ENCODE measurements at regions not wholly inside any gene's neighbourhood (a gene's known extent, or its start where the extent isn't known, plus 50 kb on each side); places are given as distances from the start of the nearest gene placed in this dataset.

DNA sequence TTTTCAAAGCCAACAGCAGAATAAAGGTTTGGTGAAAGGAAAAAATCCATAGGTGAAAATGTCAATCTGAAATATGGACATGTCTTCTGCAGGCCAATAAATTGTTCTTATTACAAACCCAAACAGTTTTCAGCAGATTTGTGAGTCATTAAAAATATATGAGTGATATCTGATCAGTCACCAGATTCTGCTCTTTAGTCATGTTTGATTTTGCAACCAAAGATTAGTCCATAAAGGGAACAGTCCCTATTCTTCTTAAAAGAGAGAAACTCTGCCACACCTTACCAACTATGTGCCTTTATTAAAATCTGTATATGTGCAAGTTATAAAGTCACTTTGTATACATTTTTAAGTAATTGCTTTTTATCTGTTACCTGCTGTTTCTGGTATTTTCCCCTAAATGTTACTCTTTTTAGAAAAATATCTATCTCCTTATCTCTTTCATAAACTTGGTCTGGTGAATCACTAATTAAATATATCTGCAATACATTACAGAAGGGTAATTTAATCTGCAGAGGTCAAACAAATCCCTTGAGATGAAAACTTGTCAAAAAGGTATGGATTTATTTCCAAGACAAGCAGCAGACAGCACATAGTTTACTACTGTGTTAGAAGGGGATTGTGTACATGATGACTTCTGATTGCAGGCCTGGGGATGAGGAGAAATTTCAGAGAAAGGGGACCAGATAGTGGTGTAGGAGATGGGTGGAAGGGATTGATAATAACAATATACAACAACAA is 322.9 kb upstream of the NWD2 start:
- Histone ChIP-seq H3K27ac (no peak overlapping the region), H3K4me3 (no peak overlapping the region), H3K36me3 (no peaks in the 10 kb centered on the region), H3K27me3 (no peaks in the 10 kb centered on the region), H3K4me1 (ENCODE audit: low read depth) (no peaks in the 10 kb centered on the region), H3K9me3 (ENCODE audit: low read depth) (no peaks in the 10 kb centered on the region)
- DNase-seq (ENCODE audit: low read depth in 1 of 2, low spot score in 1 of 2), result no peak
- TF ChIP-seq, protein P1, sequence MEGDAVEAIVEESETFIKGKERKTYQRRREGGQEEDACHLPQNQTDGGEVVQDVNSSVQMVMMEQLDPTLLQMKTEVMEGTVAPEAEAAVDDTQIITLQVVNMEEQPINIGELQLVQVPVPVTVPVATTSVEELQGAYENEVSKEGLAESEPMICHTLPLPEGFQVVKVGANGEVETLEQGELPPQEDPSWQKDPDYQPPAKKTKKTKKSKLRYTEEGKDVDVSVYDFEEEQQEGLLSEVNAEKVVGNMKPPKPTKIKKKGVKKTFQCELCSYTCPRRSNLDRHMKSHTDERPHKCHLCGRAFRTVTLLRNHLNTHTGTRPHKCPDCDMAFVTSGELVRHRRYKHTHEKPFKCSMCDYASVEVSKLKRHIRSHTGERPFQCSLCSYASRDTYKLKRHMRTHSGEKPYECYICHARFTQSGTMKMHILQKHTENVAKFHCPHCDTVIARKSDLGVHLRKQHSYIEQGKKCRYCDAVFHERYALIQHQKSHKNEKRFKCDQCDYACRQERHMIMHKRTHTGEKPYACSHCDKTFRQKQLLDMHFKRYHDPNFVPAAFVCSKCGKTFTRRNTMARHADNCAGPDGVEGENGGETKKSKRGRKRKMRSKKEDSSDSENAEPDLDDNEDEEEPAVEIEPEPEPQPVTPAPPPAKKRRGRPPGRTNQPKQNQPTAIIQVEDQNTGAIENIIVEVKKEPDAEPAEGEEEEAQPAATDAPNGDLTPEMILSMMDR (IDR thresholded peaks at IDR 0.05; ENCODE audit: low read depth, low read length), result no peak

DNA sequence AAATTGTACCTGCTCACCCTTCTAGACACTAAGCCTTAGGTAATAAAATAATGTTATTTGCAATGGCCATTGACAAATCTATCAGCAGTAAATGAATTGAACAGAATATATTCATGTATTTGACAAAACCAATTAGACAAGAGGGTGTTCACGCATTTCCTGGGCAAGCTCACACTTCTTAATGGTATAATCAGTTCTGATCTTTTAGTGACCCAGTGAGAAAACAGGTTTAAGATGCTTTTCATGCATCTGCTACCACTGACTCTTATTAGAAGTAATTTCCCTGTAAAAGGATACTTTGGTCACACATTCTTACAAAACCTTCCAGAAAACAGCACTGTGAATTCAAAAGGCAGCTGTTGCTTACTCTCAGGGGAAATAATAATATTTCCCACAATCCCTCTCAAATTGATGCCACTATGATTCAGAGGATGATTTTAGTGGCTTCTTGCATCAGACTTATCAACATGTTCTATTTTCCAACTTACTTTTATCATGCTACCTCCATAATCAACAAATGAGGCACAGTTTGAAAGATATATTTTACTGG is 313.9 kb upstream of the NWD2 start:
- peaks cover 14% of the 10 kb centered on the region for H3K4me1 ChIP-seq (ENCODE audit: low read depth)
- DNase-seq (ENCODE audit: low read depth in 1 of 2, low spot score in 1 of 2), result no peak
- H3K4me3 ChIP-seq, result no peak overlapping the region
- no peak overlapping the region for H3K27ac ChIP-seq
- TF ChIP-seq, protein P1 (IDR thresholded peaks at IDR 0.05; ENCODE audit: low read depth, low read length), result no peak
- no peaks in the 10 kb centered on the region for H3K27me3 ChIP-seq
- H3K36me3 ChIP-seq, result no peaks in the 10 kb centered on the region
- no peaks in the 10 kb centered on the region for H3K9me3 ChIP-seq (ENCODE audit: low read depth)

- TF ChIP-seq, protein P1 (IDR thresholded peaks at IDR 0.05; ENCODE audit: low read depth, low read length), result no peak
- Histone ChIP-seq H3K9me3 (ENCODE audit: low read depth) (no peaks in the 10 kb centered on the region), H3K4me3 (no peak overlapping the region), H3K4me1 (ENCODE audit: low read depth) (no peaks in the 10 kb centered on the region), H3K36me3 (no peaks in the 10 kb centered on the region), H3K27ac (no peak overlapping the region), H3K27me3 (no peaks in the 10 kb centered on the region)
- no peak for DNase-seq (ENCODE audit: low read depth in 1 of 2, low spot score in 1 of 2)
These were observed 300.3 kb upstream of the NWD2 start for GRCh38 chr4:36944232-36944631.

DNA sequence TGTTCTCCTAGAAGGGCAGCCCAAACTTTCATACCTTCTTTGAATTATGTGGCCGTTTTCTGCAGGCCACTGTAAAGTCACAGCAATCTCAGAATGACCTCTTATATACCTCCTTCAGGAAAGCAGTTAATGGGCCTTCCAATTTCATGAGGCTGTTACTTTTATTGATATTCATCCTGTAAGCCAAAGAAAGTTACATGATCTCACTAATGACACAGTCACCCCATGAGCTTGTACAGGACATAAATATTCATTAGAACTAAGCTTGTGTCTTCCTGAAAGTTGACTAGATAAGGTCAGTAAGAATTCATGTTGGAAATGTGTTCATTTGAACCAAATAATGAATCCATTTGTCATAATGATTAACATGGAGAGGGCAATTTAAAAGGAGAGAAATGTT is 283.1 kb upstream of the NWD2 start:
- Histone ChIP-seq H3K9me3 (ENCODE audit: low read depth) (no peaks in the 10 kb centered on the region), H3K27me3 (no peaks in the 10 kb centered on the region), H3K4me1 (ENCODE audit: low read depth) (peaks cover 7% of the 10 kb centered on the region), H3K27ac (no peak overlapping the region), H3K4me3 (no peak overlapping the region), H3K36me3 (no peaks in the 10 kb centered on the region)
- no peak for DNase-seq (ENCODE audit: low read depth in 1 of 2, low spot score in 1 of 2)
- TF ChIP-seq, protein P1 (IDR thresholded peaks at IDR 0.05; ENCODE audit: low read depth, low read length), result no peak

GRCh38 chr4:36966756-36967460 is 277.6 kb upstream of the NWD2 start:
- H3K4me3 ChIP-seq, result no peak overlapping the region
- no peak overlapping the region for H3K27ac ChIP-seq
- H3K9me3 ChIP-seq (ENCODE audit: low read depth), result no peaks in the 10 kb centered on the region
- no peaks in the 10 kb centered on the region for H3K27me3 ChIP-seq
- TF ChIP-seq, protein P1 (IDR thresholded peaks at IDR 0.05; ENCODE audit: low read depth, low read length), result no peak
- H3K4me1 ChIP-seq (ENCODE audit: low read depth), result peaks cover 7% of the 10 kb centered on the region
- DNase-seq (ENCODE audit: low read depth in 1 of 2, low spot score in 1 of 2), result no peak
- H3K36me3 ChIP-seq, result no peaks in the 10 kb centered on the region
